Aorta (tissue), 5 donors: ENCODE measurements at regions not wholly inside any gene's neighbourhood (a gene's known extent, or its start where the extent isn't known, plus 50 kb on each side); places are given as distances from the start of the nearest gene placed in this dataset.

Experiments used
- ATAC-seq: fragments of 200-7000 bp; cut with Tn5 transposase; one replicate; pipeline ENCODE4 v1.9.1; 2022; ENCODE audit warnings: moderate library complexity; ENCODE audit not compliant: low FRiP score
- DNase-seq, 2 donors: peaks; one replicate each; pipeline ENCODE4 v3.0.0-alpha.2; 2020
- H3K27ac ChIP-seq, 2 donors: one replicate each; pipeline ENCODE4 v1.5.1; 2013; ENCODE audit warnings: low read length in 2 of 2, mild to moderate bottlenecking in 2 of 2, moderate library complexity in 2 of 2, control low read depth in 1 of 2, inconsistent platforms in 1 of 2, low read depth in 1 of 2
- H3K27me3 ChIP-seq, 2 donors: one replicate each; pipeline ENCODE4 v1.6.1; 2013; ENCODE audit warnings: control low read depth in 1 of 2, low read length in 1 of 2, mild to moderate bottlenecking in 1 of 2, moderate library complexity in 1 of 2; ENCODE audit not compliant: insufficient read depth in 2 of 2, control insufficient read depth in 1 of 2
- H3K36me3 ChIP-seq, 2 donors: one replicate each; pipeline ENCODE4 v1.6.1; 2013; ENCODE audit warnings: control low read depth in 1 of 2, low read length in 1 of 2, mild to moderate bottlenecking in 1 of 2; ENCODE audit not compliant: insufficient read depth in 2 of 2, control insufficient read depth in 1 of 2
- H3K4me1 ChIP-seq, 2 donors: one replicate each; pipeline ENCODE4 v1.6.1; 2013; ENCODE audit warnings: low read length in 2 of 2, control low read depth in 1 of 2, mild to moderate bottlenecking in 1 of 2, moderate library complexity in 1 of 2; ENCODE audit not compliant: insufficient read depth in 2 of 2, control insufficient read depth in 1 of 2
- H3K4me3 ChIP-seq, 2 donors: one replicate each; pipeline ENCODE4 v1.5.1; 2013; ENCODE audit warnings: low read length in 2 of 2, control low read depth in 1 of 2, mild to moderate bottlenecking in 1 of 2
- H3K9me3 ChIP-seq: one replicate; pipeline ENCODE4 v1.6.1; 2013; ENCODE audit warnings: mild to moderate bottlenecking, low read length; ENCODE audit not compliant: control insufficient read depth
- WGBS, 2 donors: extraction: QIAGEN DNeasy Blood & Tissue Kit; methylation state at CpG; one replicate each; pipeline ENCODE4 v1.1.7; 2013; 5-methylcytosine and 5-hydroxymethylcytosine counted together
- intact Hi-C, 2 donors: fragments of 100-400 bp; cut with DNase I; formaldehyde crosslinking; loops; one replicate each; pipeline versions ENCODE4 v1.14.2 to v1.15.0; 2022
- donor health status: healthy with polysubstance abuse.
- donor health status: Bipolar disorder and iron deficiency.
- donor health status: DM: no; HTN: no; CAD: no.
- donor health status: DM: no; HTN: no; CAD: no.
- donor health status: DM: yes; HTN: yes; CAD: no.

DNA sequence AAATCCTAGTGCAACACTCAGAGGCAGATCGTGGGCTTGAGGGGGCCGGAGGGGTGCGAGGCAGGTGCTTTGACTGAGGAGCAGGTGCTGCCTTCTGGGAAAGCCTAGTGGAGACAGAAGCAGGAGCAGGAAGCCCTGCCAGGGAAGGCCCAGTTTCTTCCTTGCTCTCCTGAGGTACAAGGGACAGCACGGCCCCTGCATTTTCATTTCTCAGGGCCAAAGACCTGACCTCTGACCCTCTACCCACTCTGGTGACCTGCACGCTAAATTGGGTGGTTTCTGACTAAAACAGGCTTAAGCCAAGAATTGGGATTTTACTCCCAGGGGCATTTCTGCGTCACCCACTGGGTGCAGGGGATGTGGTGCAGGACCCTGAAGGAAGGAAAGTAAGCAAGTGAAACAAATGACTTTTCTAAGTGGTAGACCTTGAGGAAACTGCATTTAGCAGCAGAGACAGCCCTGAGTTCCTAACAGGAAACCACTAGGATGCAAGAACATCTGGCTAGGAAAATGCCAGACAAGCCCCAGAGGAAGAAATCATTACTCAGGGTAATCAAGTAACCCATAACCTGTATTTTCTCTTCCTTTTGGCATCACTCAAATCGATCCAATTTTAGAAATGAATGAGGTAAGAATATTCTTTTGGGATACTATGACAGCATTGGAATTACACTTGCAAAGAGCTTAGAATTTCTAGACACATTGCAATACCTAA, 141.7 kb downstream of the CD164 start:
- Histone ChIP-seq H3K4me1 (peaks cover 1 to 6% of the 10 kb centered on the region in 2 donors), H3K36me3 (no peaks in the 10 kb centered on the region), H3K9me3 (no peaks in the 10 kb centered on the region), H3K27me3 (no peaks in the 10 kb centered on the region), H3K4me3 (no peak overlapping the region), H3K27ac (peak overlapping the region; percentile 19 to 42)
- DNase-seq, result no peak
- no peak for ATAC-seq
- 74% methylated on average over 7 of the region's 7 CpGs for WGBS, 2 donors
- intact Hi-C loops, result no loop called here

DNA sequence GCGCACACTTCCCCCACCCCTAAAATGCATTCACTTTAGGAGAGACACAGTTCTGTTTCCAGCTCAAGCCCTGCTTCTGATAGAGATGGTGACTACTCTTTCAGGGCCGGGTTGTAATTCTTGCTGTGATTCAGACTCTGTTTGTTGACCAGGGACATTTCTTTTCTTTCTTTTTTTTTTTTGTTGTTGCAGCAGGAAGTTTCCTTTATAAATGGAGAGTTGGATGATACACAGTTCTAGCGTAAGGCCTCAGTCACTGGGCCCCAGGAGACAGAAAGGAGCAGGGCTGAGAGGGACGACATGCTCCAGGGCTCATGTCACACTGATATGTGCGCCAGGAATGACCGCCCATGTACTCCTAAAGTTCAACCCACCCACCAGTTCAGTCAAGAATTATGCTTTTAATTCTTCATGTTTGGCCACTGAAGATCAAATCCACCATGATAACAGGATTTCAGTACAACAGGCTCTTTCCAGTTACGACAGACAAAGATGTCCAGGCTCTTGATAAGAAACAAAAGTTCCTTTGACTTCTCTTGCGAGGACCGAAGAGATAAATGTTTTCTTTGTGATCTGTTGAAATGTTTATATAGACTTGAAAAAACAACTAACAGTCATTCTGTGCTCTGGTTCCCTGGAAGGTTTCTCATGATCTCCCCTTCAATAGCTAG, 142.5 kb downstream of the CD164 start:
- H3K36me3 ChIP-seq, result no peaks in the 10 kb centered on the region
- WGBS, 2 donors, result 48 to 55% methylated on average over 9 of the region's 9 CpGs
- H3K27me3 ChIP-seq, result no peaks in the 10 kb centered on the region
- H3K27ac ChIP-seq, result peak overlapping the region in 1 of 2 donors; percentile 19
- ATAC-seq (peak; percentile 63), DNase-seq (no peak)
- peaks cover 1 to 6% of the 10 kb centered on the region in 2 donors for H3K4me1 ChIP-seq
- no peak overlapping the region for H3K4me3 ChIP-seq
- H3K9me3 ChIP-seq, result no peaks in the 10 kb centered on the region
- intact Hi-C loops, result no loop called here

DNA sequence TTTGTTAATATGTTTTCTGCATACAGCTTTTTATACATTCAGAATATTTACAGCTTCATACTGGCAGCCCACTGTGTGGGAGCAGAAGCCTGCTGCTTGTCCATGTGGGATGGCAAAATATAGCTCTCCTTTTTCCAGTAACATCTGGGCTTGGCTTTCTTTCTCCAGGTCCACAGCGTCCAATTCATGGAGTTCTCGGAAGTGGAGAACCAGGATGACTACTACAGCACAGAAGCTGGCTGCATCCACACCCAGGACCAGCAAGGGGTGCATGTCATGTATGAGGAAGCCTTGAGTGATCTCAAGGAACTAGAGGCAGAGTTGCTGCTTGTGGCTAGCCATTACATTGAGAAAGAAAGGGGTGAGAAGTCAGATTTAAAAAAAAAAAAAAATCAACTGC, 143.1 kb downstream of the CD164 start:
- Histone ChIP-seq H3K9me3 (no peaks in the 10 kb centered on the region), H3K27me3 (no peaks in the 10 kb centered on the region), H3K27ac (peak overlapping the region in 1 of 2 donors; percentile 16), H3K36me3 (no peaks in the 10 kb centered on the region), H3K4me3 (no peak overlapping the region), H3K4me1 (peaks cover 1 to 6% of the 10 kb centered on the region in 2 donors)
- peak; percentile 32 for ATAC-seq
- intact Hi-C loops, result no loop called here
- no peak for DNase-seq
- 31 to 62% methylated on average over 2 of the region's 2 CpGs for WGBS, 2 donors

DNA sequence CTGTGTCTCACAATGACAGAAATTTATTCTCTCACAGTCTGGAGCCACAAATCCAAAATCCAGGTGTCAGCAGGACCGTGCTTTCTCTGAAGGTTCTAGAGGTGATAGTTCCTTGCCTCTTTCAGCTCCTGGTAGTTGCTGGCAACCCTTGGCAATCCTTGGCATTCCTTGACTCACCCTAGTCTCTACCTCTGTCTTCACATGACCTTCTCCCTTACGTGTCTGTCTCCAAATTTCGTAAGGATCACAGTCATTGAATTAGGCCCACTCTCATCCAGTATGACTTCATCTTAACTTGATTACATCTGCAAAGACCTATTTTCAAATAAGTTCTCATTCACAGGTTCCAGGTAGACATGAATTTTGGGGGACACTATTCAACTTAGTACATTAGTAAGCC, 143.1 kb downstream of the CEP57L1 start:
- Histone ChIP-seq H3K4me1 (peaks cover 1 to 6% of the 10 kb centered on the region in 2 donors), H3K9me3 (no peaks in the 10 kb centered on the region), H3K36me3 (no peaks in the 10 kb centered on the region), H3K27me3 (no peaks in the 10 kb centered on the region), H3K4me3 (no peak overlapping the region), H3K27ac (no peak overlapping the region)
- no peak for DNase-seq
- WGBS, 2 donors, result 94 to 96% methylated on average over 3 of the region's 3 CpGs
- ATAC-seq, result no peak
- intact Hi-C loops, result no loop called here

DNA sequence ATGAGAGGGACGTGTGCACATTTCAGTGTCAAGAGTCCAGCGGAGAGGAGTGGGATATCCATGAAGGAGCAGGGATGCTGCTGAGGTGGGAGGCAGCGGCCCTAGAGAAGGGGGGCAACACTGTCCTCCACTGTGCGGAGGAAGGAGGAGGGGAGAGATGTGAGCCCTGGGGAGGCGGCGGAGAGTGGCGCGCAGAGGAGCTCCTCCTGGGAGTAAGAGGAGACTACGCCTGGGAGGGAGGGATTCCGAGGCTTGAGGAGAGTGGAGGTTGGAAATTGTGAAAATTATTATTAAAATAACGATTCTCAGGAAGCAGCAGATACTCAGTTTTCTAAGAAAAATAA, 142.7 kb downstream of the CEP57L1 start:
- no peak overlapping the region for H3K27ac ChIP-seq
- no peaks in the 10 kb centered on the region for H3K9me3 ChIP-seq
- 96 to 99% methylated on average over 11 of the region's 11 CpGs for WGBS, 2 donors
- no peaks in the 10 kb centered on the region for H3K27me3 ChIP-seq
- H3K4me3 ChIP-seq, result no peak overlapping the region
- ATAC-seq (no peak), DNase-seq (no peak)
- H3K36me3 ChIP-seq, result no peaks in the 10 kb centered on the region
- peaks cover 1 to 6% of the 10 kb centered on the region in 2 donors for H3K4me1 ChIP-seq
- intact Hi-C loops, result no loop called here

DNA sequence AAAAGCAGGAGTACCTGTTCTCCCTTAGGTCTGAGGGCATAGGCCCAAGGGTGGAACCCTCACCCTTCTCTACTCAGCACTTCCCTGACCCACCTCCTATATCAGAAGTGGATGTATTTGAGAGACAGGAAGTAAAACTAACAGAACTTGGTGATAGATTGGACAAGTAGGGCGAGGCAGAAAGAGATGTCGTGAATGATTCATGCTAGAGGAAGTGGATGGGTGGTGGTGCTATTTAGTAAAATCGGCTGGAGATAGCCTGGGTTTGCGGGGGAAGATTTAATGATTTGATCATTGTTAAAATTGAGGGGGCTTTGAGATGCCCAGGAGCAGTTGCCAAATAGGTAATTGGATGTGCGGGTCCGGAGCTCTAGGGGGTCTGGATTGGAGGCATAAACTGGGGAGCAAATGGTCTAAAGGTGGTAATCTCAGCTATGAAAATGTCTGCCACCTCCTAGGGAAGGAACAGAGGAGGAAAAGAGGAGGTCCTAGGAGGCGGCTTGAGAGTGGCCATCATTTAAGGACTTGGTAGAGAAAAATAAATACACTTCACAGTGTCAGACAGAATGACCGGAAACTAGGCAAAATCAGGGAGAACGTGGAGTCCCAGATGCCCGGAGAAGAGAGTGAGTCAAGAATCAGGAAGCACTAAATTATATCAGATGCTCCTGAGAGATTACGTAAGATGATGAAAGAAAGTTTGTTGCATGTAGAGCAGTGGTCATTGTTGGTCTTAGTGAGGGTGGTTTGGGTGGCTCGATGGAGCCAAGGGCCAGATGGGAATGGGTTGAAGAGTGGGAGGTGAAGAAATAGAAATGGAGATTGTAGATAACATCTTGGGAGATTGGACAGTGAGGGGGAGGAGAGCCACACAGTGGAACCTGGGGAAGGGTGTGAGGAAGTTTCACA, 142.0 kb downstream of the CEP57L1 start:
- DNase-seq (no peak), ATAC-seq (no peak)
- no peak overlapping the region for H3K27ac ChIP-seq
- H3K9me3 ChIP-seq, result no peaks in the 10 kb centered on the region
- intact Hi-C loops, result no loop called here
- H3K4me3 ChIP-seq, result no peak overlapping the region
- no peaks in the 10 kb centered on the region for H3K27me3 ChIP-seq
- 88 to 91% methylated on average over 12 of the region's 12 CpGs for WGBS, 2 donors
- H3K36me3 ChIP-seq, result no peaks in the 10 kb centered on the region
- peaks cover 1 to 6% of the 10 kb centered on the region in 2 donors for H3K4me1 ChIP-seq

DNA sequence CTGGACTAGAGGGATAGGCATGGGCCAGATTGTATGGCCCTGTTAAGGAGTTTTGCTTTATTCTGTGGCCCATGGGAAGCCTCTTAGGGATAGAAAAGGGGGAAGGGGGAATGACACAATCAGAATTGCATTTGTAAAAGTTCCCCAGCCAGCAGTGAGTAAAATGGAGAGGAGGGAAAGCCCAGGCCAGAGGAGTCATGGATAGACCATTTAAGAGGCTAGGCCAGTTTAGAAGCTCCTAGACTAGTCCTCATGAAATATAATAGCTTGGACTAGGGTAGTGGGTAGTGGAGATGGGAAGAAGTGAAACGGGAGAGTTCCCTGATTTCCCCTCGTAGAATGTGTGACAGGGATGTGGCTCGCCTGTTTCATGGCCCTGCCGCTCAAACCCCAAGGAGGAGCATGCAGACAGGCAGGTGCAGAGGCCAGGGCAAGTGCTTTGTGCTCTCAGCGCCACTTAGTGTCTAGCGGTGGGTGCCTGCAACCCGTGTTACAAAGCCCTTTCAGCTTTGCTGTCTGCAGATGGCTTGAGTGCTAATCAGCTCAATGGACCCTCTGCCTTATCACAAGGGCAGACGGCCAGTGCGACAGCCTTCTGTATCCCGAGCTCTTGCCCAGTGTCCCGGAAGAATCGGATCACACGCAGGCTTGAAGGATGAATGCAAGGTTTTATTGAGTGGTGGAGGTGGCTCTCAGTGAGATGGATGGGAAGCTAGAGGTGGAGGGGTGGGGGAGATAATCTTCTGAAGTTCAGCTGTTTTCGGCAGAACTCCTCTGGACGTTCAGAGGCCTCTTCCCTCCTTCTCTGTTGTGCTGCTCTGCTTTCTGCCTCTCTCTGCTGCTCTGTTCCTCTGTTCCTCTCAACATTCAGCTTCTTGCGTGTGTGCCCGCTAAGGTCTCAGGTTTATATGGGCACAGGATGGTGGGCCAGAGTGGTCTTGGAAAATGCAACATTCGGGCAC, 141.1 kb downstream of the CEP57L1 start:
- Histone ChIP-seq H3K27me3 (no peaks in the 10 kb centered on the region), H3K4me1 (peaks cover 1 to 6% of the 10 kb centered on the region in 2 donors), H3K4me3 (no peak overlapping the region), H3K27ac (no peak overlapping the region), H3K9me3 (no peaks in the 10 kb centered on the region), H3K36me3 (no peaks in the 10 kb centered on the region)
- no peak for DNase-seq
- ATAC-seq, result no peak
- WGBS, 2 donors, result 86 to 87% methylated on average over 17 to 18 of the region's 18 CpGs
- intact Hi-C loops, result no loop called here

GRCh38 chr6:109235481-109236038, 140.3 kb downstream of the CEP57L1 start:
- Histone ChIP-seq H3K27ac (no peak overlapping the region), H3K9me3 (no peaks in the 10 kb centered on the region), H3K4me1 (peaks cover 3 to 4% of the 10 kb centered on the region in 2 donors), H3K36me3 (no peaks in the 10 kb centered on the region), H3K27me3 (no peaks in the 10 kb centered on the region), H3K4me3 (no peak overlapping the region)
- ATAC-seq, result no peak
- 94 to 96% methylated on average over 3 of the region's 3 CpGs for WGBS, 2 donors
- intact Hi-C loops, result no loop called here
- DNase-seq, result no peak
